HEK293 (cell line): ENCODE measurements at regions not wholly inside any gene's neighbourhood (a gene's known extent, or its start where the extent isn't known, plus 50 kb on each side); places are given as distances from the start of the nearest gene placed in this dataset.
"Not testable (repeated sequence)": the region's sequence is repeated elsewhere in the genome, so short reads cannot be mapped to it uniquely, and the experiment has no call there.

Experiments
- CTCF ChIA-PET: fragments of 350-600 bp; formaldehyde crosslinking; extraction: SDS; loops from one replicate; lab custom pipeline; 2021; ENCODE audit warnings: antibody characterized with exemption; lab: Yijun Ruan, JAX
- POLR2A ChIA-PET: fragments of 300-600 bp; formaldehyde crosslinking; extraction: SDS; loops from one replicate; lab custom pipeline; 2020; ENCODE audit warnings: antibody characterized with exemption, inconsistent platforms; lab: Yijun Ruan, JAX
- H3K27ac ChIP-seq: fragments of 200-500 bp; sonication (Bioruptor generic); 2 replicates; pipeline ENCODE4 v1.5.1; 2014; ENCODE audit warnings: low read depth, low read length, control low read depth, inconsistent platforms; ENCODE audit errors: extremely low read depth
- H3K36me3 ChIP-seq, 2 experiments: fragments of 200-500 bp in 1 of 2; sonication (Bioruptor generic) in 1 of 2; 1 replicate in 1 of 2; 2 replicates in 1 of 2; pipeline ENCODE4 v1.5.1; 2014 to 2017; ENCODE audit warnings: inconsistent platforms in 2 of 2, low read length in 2 of 2; ENCODE audit not compliant: control insufficient read depth in 2 of 2, insufficient read depth in 1 of 2
- H3K4me1 ChIP-seq: fragments of 200-500 bp; sonication (Bioruptor generic); 2 replicates; pipeline ENCODE4 v1.5.1; 2014; ENCODE audit warnings: mild to moderate bottlenecking, low read length, inconsistent platforms; ENCODE audit not compliant: control insufficient read depth, insufficient read depth
- H3K4me3 ChIP-seq: 2 replicates; pipeline ENCODE4 v1.5.1; 2011; ENCODE audit warnings: low read depth, mild to moderate bottlenecking, control low read depth, low read length, moderate library complexity
- H3K9me3 ChIP-seq: fragments of 200-500 bp; sonication (Bioruptor generic); 2 replicates; pipeline ENCODE4 v1.5.1; 2014; ENCODE audit warnings: low read depth, low read length, inconsistent platforms; ENCODE audit not compliant: control insufficient read depth, insufficient read depth
- GFI1B ChIP-seq: fragments of 450-650 bp; formaldehyde crosslinking; IDR thresholded peaks from 2 replicates; pipeline ENCODE4 v1.5.1; 2016; ENCODE audit warnings: missing biosample characterization, missing genetic modification characterization
- SETDB1 ChIP-seq: IDR thresholded peaks from one replicate; pipeline ENCODE4 v1.6.1; 2017; ENCODE audit warnings: mild to moderate bottlenecking, low read length, moderate library complexity, mixed read lengths; ENCODE audit not compliant: insufficient read length
- YY1 ChIP-seq: fragments of 450-650 bp; formaldehyde crosslinking; IDR thresholded peaks from 2 replicates; pipeline ENCODE4 v1.5.1; 2018; ENCODE audit warnings: missing biosample characterization, missing genetic modification characterization
- ZNF146 ChIP-seq: fragments of 450-650 bp; formaldehyde crosslinking; IDR thresholded peaks from 2 replicates; pipeline ENCODE4 v1.5.1; 2016; ENCODE audit warnings: missing biosample characterization, missing genetic modification characterization
- ZNF433 ChIP-seq: fragments of 450-650 bp; formaldehyde crosslinking; IDR thresholded peaks from 2 replicates; pipeline ENCODE4 v1.5.1; 2016; ENCODE audit warnings: missing biosample characterization, missing genetic modification characterization, low read depth
- ZNF660 ChIP-seq: fragments of 450-650 bp; IDR thresholded peaks from 2 replicates; pipeline ENCODE4 v1.5.1; 2018; ENCODE audit warnings: missing biosample characterization, mild to moderate bottlenecking, missing genetic modification characterization
- ZSCAN16 ChIP-seq: fragments of 450-650 bp; formaldehyde crosslinking; IDR thresholded peaks from 2 replicates; pipeline ENCODE4 v1.5.1; 2016; ENCODE audit warnings: missing biosample characterization, missing genetic modification characterization
- ZSCAN30 ChIP-seq: fragments of 450-650 bp; IDR thresholded peaks from 2 replicates; pipeline ENCODE4 v1.5.1; 2018; ENCODE audit warnings: missing biosample characterization, mild to moderate bottlenecking, missing genetic modification characterization, moderate library complexity
- TF ChIP-seq, protein P1 (sequence below): fragments of 450-650 bp; formaldehyde crosslinking; IDR thresholded peaks from 2 replicates; pipeline ENCODE4 v1.5.1; 2016; ENCODE audit warnings: missing biosample characterization, missing genetic modification characterization
- TF ChIP-seq, protein P2 (sequence below): fragments of 450-650 bp; formaldehyde crosslinking; IDR thresholded peaks from 2 replicates; pipeline ENCODE4 v1.5.1; 2016; ENCODE audit warnings: missing biosample characterization, missing genetic modification characterization

- no peak for TF ChIP-seq SETDB1
- TF ChIP-seq ZSCAN30 (tag by site-specific recombination): no peak
- TF ChIP-seq YY1 (tag by site-specific recombination): no peak
- no peak for TF ChIP-seq GFI1B (tag by site-specific recombination)
- TF ChIP-seq, all 188 proteins: peak for 0
Measured at GRCh38 chr2:12488352-12489318, 228.1 kb upstream of the TRIB2 start (continued).

DNA sequence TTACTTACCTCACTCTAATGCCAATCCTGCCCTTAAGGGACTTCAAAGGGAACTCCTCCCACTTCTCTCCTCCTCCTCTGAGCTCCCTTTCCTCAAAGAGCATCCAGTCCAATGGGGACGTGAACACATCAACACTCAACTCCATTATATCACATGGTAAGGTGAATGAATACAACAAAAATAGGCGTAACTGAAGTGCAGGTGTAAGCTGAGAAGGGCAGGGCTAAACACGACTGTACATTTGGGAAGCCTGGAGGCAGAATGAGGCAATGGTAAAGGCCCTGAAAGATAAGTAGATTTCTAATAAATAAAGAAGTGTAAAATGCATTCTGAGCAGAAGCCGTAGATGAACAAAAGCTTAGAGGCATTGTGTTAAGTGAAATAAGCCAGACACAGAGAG lies 226.1 kb upstream of the TRIB2 start:
- TF ChIP-seq, protein P1, sequence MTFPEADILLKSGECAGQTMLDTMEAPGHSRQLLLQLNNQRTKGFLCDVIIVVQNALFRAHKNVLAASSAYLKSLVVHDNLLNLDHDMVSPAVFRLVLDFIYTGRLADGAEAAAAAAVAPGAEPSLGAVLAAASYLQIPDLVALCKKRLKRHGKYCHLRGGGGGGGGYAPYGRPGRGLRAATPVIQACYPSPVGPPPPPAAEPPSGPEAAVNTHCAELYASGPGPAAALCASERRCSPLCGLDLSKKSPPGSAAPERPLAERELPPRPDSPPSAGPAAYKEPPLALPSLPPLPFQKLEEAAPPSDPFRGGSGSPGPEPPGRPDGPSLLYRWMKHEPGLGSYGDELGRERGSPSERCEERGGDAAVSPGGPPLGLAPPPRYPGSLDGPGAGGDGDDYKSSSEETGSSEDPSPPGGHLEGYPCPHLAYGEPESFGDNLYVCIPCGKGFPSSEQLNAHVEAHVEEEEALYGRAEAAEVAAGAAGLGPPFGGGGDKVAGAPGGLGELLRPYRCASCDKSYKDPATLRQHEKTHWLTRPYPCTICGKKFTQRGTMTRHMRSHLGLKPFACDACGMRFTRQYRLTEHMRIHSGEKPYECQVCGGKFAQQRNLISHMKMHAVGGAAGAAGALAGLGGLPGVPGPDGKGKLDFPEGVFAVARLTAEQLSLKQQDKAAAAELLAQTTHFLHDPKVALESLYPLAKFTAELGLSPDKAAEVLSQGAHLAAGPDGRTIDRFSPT (tag by site-specific recombination): no peak
- TF ChIP-seq ZSCAN16 (tag by site-specific recombination): no peak
- TF ChIP-seq, all 188 proteins: peak for 0
- no peak overlapping the region for H3K4me3 ChIP-seq
- no peaks in the 10 kb centered on the region for H3K4me1 ChIP-seq
- no peaks in the 10 kb centered on the region for H3K9me3 ChIP-seq
- CTCF ChIA-PET: no interaction called here
- no peaks in the 10 kb centered on the region for H3K36me3 ChIP-seq
- H3K27ac ChIP-seq: no peak overlapping the region
- POLR2A ChIA-PET: no interaction called here

- H3K36me3 ChIP-seq, H3K4me3 ChIP-seq, POLR2A ChIA-PET: not testable (repeated sequence)
- 0 out of 2 replicates have a peak, but pooled peaks have one; percentile 12 for TF ChIP-seq ZNF146 (tag by site-specific recombination)
- TF ChIP-seq, all 188 proteins: peak for 1; not testable (repeated sequence) for 187
- not testable (repeated sequence) for H3K4me1 ChIP-seq, H3K27ac ChIP-seq, H3K9me3 ChIP-seq
- CTCF ChIA-PET: interaction anchor here (0.6 kb wide), 1 partner anchor 1244 kb away, joined by 3 read pairs; no protein-coding TSS in a partner anchor
Measured at GRCh38 chr2:12492360-12492759, 224.4 kb upstream of the TRIB2 start.

DNA sequence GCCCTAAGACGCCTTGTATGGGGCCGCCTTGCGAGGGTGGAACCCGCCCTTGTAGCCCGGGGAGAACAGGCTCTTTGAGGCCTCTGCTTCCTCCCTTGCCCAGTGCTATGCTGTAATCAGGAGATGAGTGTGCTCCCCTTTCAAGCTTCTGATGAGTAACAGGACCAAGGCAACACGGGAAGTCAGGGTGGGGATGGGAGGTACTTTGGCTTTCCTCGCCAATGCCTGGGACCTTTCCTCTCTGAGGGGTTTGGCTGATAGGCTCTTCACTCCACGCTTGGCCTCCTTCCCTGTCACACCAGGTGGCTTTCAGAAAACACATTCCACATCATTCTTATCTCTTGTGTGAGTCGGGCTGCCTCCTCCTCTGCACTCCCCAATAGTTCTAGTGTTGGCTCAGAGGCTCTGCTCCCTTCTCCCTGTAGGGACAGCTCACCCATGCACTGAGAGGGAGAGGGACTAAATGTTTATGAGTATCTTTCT lies 223.7 kb upstream of the TRIB2 start:
- no peak overlapping the region for H3K4me3 ChIP-seq
- TF ChIP-seq ZNF660 (tag by site-specific recombination) (0 out of 2 replicates have a peak, but pooled peaks have one; percentile 27), ZNF433 (tag by site-specific recombination) (no peak)
- TF ChIP-seq, protein P2, sequence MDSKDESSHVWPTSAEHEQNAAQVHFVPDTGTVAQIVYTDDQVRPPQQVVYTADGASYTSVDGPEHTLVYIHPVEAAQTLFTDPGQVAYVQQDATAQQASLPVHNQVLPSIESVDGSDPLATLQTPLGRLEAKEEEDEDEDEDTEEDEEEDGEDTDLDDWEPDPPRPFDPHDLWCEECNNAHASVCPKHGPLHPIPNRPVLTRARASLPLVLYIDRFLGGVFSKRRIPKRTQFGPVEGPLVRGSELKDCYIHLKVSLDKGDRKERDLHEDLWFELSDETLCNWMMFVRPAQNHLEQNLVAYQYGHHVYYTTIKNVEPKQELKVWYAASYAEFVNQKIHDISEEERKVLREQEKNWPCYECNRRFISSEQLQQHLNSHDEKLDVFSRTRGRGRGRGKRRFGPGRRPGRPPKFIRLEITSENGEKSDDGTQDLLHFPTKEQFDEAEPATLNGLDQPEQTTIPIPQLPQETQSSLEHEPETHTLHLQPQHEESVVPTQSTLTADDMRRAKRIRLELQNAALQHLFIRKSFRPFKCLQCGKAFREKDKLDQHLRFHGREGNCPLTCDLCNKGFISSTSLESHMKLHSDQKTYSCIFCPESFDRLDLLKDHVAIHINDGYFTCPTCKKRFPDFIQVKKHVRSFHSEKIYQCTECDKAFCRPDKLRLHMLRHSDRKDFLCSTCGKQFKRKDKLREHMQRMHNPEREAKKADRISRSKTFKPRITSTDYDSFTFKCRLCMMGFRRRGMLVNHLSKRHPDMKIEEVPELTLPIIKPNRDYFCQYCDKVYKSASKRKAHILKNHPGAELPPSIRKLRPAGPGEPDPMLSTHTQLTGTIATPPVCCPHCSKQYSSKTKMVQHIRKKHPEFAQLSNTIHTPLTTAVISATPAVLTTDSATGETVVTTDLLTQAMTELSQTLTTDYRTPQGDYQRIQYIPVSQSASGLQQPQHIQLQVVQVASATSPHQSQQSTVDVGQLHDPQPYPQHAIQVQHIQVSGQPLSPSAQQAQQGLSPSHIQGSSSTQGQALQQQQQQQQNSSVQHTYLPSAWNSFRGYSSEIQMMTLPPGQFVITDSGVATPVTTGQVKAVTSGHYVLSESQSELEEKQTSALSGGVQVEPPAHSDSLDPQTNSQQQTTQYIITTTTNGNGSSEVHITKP (tag by site-specific recombination): peak; percentile 66; the same call in 1 of the 2 replicates
- no peak overlapping the region for H3K27ac ChIP-seq
- no peaks in the 10 kb centered on the region for H3K9me3 ChIP-seq
- no peaks in the 10 kb centered on the region for H3K36me3 ChIP-seq
- ChIA-PET POLR2A (no interaction called here), CTCF (interaction anchor here (1.5 kb wide), 1 partner anchor 9 kb away, joined by 3 read pairs; no protein-coding TSS in a partner anchor)
- H3K4me1 ChIP-seq: no peaks in the 10 kb centered on the region
